HCT116 (cell line): ENCODE measurements at regions not wholly inside any gene's neighbourhood (a gene's known extent, or its start where the extent isn't known, plus 50 kb on each side); places are given as distances from the start of the nearest gene placed in this dataset.

Experiments used
- ATAC-seq: fragments of 200-7000 bp; cut with Tn5 transposase; 2 replicates; pipeline ENCODE4 v1.9.1; 2020; ENCODE audit warnings: mild to moderate bottlenecking, moderate library complexity
- BruUV-seq: library from RNA; stranded (reverse); fragments of 400-500 nt; replicated peaks from 2 replicates; lab custom pipeline; 2021; lab: Mats Ljungman, UMichigan
- CTCF ChIA-PET: fragments of 300-600 bp; sonication (Branson Sonifier 250); formaldehyde crosslinking; loops from one replicate; lab custom pipeline; 2021; ENCODE audit warnings: antibody characterized with exemption; lab: Charles Lee
- POLR2A ChIA-PET: fragments of 300-600, 350-600 bp; sonication (Branson Sonifier 250); formaldehyde crosslinking; loops from one replicate; lab custom pipeline; 2021; ENCODE audit warnings: antibody characterized with exemption; lab: Charles Lee
- RAD21 ChIA-PET, 2 experiments: fragments of 300-600 bp; sonication (Branson Sonifier 250); formaldehyde crosslinking; loops; one replicate each; lab custom pipeline; 2023; ENCODE audit warnings: low total read pairs in 2 of 2; ENCODE audit not compliant: uncharacterized antibody in 2 of 2, unreplicated experiment in 2 of 2, low non-redundant PET in 1 of 2; lab: Charles Lee
- DNase-seq: peaks from one replicate; pipeline ENCODE4 v3.0.0-alpha.2; 2010; ENCODE audit warnings: low read depth, low spot score
- H2AFZ ChIP-seq: fragments of 200-600 bp; shearing (Covaris generic), sonication (generic); 2 replicates; pipeline ENCODE4 v1.6.1; 2017; ENCODE audit warnings: low read depth, mixed run types, mixed read lengths, antibody characterized with exemption, low read length; ENCODE audit not compliant: poor library complexity, severe bottlenecking
- H3K27ac ChIP-seq: 2 replicates; pipeline ENCODE4 v1.5.1; 2012; ENCODE audit warnings: low read depth, low read length
- H3K27me3 ChIP-seq: fragments of 200-600 bp; sonication (generic); 2 replicates; pipeline ENCODE4 v1.6.1; 2016; ENCODE audit warnings: mixed run types, low read length, mixed read lengths; ENCODE audit not compliant: insufficient read depth
- H3K36me3 ChIP-seq, 2 experiments: fragments of 200-500 bp in 1 of 2; fragments of 200-600 bp in 1 of 2; sonication (Bioruptor generic) in 1 of 2; sonication (generic) in 1 of 2; 2 replicates each; pipeline versions ENCODE4 v1.5.1 to v1.6.1; 2014 to 2016; ENCODE audit warnings: low read length in 2 of 2, inconsistent platforms in 1 of 2, mixed read lengths in 1 of 2, mixed run types in 1 of 2; ENCODE audit not compliant: insufficient read depth in 2 of 2, control insufficient read depth in 1 of 2
- H3K4me1 ChIP-seq, 2 experiments: fragments of 200-600 bp in 1 of 2; sonication (generic) in 1 of 2; 2 replicates each; pipeline versions ENCODE4 v1.5.1 to v1.6.1; 2012 to 2017; ENCODE audit warnings: low read length in 2 of 2, inconsistent platforms in 1 of 2, mild to moderate bottlenecking in 1 of 2, mixed read lengths in 1 of 2, mixed run types in 1 of 2, moderate library complexity in 1 of 2; ENCODE audit not compliant: insufficient read depth in 2 of 2, control insufficient read depth in 1 of 2
- H3K4me2 ChIP-seq: fragments of 200-600 bp; sonication (generic); 2 replicates; pipeline ENCODE4 v1.6.1; 2017; ENCODE audit warnings: mixed run types, low read length, mixed read lengths
- H3K4me3 ChIP-seq, 2 experiments: fragments of 200-600 bp in 1 of 2; sonication (generic) in 1 of 2; replicated peaks in 1 of 2; 2 replicates each; pipeline ENCODE4 v1.5.1; 2011 to 2016; ENCODE audit warnings: low read length in 2 of 2, control low read depth in 1 of 2, low read depth in 1 of 2, mild to moderate bottlenecking in 1 of 2, mixed read lengths in 1 of 2, mixed run types in 1 of 2
- H3K79me2 ChIP-seq: fragments of 200-600 bp; sonication (generic); 2 replicates; pipeline ENCODE4 v1.6.1; 2017; ENCODE audit warnings: mild to moderate bottlenecking, mixed run types, low read length, moderate library complexity, mixed read lengths; ENCODE audit not compliant: insufficient read depth
- H3K9ac ChIP-seq: fragments of 200-600 bp; sonication (generic); 2 replicates; pipeline ENCODE4 v1.6.1; 2016; ENCODE audit warnings: low read length, mixed read lengths
- H3K9me2 ChIP-seq: fragments of 200-600 bp; sonication (generic), shearing (Covaris generic); 2 replicates; pipeline ENCODE4 v1.6.1; 2017; ENCODE audit warnings: mixed run types, mild to moderate bottlenecking, moderate library complexity; ENCODE audit not compliant: insufficient read depth
- H3K9me3 ChIP-seq, 2 experiments: fragments of 200-500 bp in 1 of 2; fragments of 200-600 bp in 1 of 2; sonication (Bioruptor generic) in 1 of 2; sonication (generic) in 1 of 2; 2 replicates each; pipeline ENCODE4 v1.6.1; 2014 to 2017; ENCODE audit warnings: low read length in 2 of 2, mixed read lengths in 2 of 2, inconsistent platforms in 1 of 2, low read depth in 1 of 2, mild to moderate bottlenecking in 1 of 2, mixed run types in 1 of 2, moderate library complexity in 1 of 2; ENCODE audit not compliant: control insufficient read depth in 1 of 2, insufficient read depth in 1 of 2
- H4K20me1 ChIP-seq: fragments of 200-600 bp; sonication (generic), shearing (Covaris generic); 2 replicates; pipeline ENCODE4 v1.6.1; 2017; ENCODE audit warnings: mixed run types, mild to moderate bottlenecking, moderate library complexity; ENCODE audit not compliant: insufficient read depth
- ATF3 ChIP-seq: IDR thresholded peaks from 2 replicates; pipeline ENCODE4 v1.6.1; 2012
- CBX3 ChIP-seq: IDR thresholded peaks from 2 replicates; pipeline ENCODE4 v1.6.1; 2012; ENCODE audit warnings: low read depth
- CEBPB ChIP-seq: IDR thresholded peaks from 2 replicates; pipeline ENCODE4 v1.6.1; 2012; ENCODE audit warnings: low read depth
- EGR1 ChIP-seq: IDR thresholded peaks from 2 replicates; pipeline ENCODE4 v1.6.1; 2012; ENCODE audit warnings: low read depth
- ELF1 ChIP-seq: IDR thresholded peaks from 2 replicates; pipeline ENCODE4 v1.6.1; 2012; ENCODE audit warnings: low read depth, borderline replicate concordance
- EZH2 ChIP-seq: fragments of 200-600 bp; sonication (generic); IDR thresholded peaks from 2 replicates; pipeline ENCODE4 v1.6.1; 2017; ENCODE audit warnings: antibody characterized with exemption, mixed run types
- EZH2phosphoT487 ChIP-seq: fragments of 200-600 bp; IDR thresholded peaks from 2 replicates; pipeline ENCODE4 v1.6.1; 2018; ENCODE audit warnings: antibody characterized with exemption, borderline replicate concordance
- JUND ChIP-seq: IDR thresholded peaks from 2 replicates; pipeline ENCODE4 v1.6.1; 2012
- POLR2A ChIP-seq: IDR thresholded peaks from 2 replicates; pipeline ENCODE4 v1.7.0; 2011; ENCODE audit warnings: borderline replicate concordance; ENCODE audit not compliant: insufficient read depth, insufficient read length; ENCODE audit errors: extremely low read depth
- RAD21 ChIP-seq: IDR thresholded peaks from 2 replicates; pipeline ENCODE4 v1.6.1; 2012; ENCODE audit warnings: low read depth, mild to moderate bottlenecking
- REST ChIP-seq: IDR thresholded peaks from 2 replicates; pipeline ENCODE4 v1.6.1; 2012; ENCODE audit warnings: low read depth
- SIN3A ChIP-seq: IDR thresholded peaks from 2 replicates; pipeline ENCODE4 v1.6.1; 2012; ENCODE audit warnings: low read depth
- SP1 ChIP-seq: IDR thresholded peaks from 2 replicates; pipeline ENCODE4 v1.6.1; 2012; ENCODE audit warnings: low read depth
- SRF ChIP-seq: IDR thresholded peaks from 2 replicates; pipeline ENCODE4 v1.6.1; 2012; ENCODE audit warnings: low read depth
- TCF7L2 ChIP-seq: IDR thresholded peaks from 2 replicates; pipeline ENCODE4 v1.7.0; 2011; ENCODE audit warnings: borderline replicate concordance, inconsistent platforms; ENCODE audit not compliant: insufficient read depth, insufficient read length; ENCODE audit errors: extremely low read depth
- YY1 ChIP-seq: IDR thresholded peaks from 2 replicates; pipeline ENCODE4 v1.6.1; 2011; ENCODE audit warnings: low read length, low read depth, moderate library complexity, mild to moderate bottlenecking; ENCODE audit not compliant: insufficient replicate concordance; ENCODE audit errors: extremely low read depth
- ZNF274 ChIP-seq: fragments of 200-500 bp; sonication (Bioruptor generic); IDR thresholded peaks from 2 replicates; pipeline ENCODE4 v1.6.1; 2014; ENCODE audit warnings: mild to moderate bottlenecking, low read depth, low read length, inconsistent platforms
- intact Hi-C: fragments of 100-400 bp; cut with micrococcal nuclease; formaldehyde crosslinking; loops from 2 replicates; pipeline ENCODE4 v1.10.0; 2022
- TF ChIP-seq, protein P1 (sequence below): IDR thresholded peaks from 2 replicates; pipeline ENCODE4 v1.6.1; 2012
- TF ChIP-seq, protein P2 (sequence below), 3 experiments: fragments of 200-600 bp in 1 of 3; sonication (generic) in 1 of 3; IDR thresholded peaks in 2 of 3; conservative IDR thresholded peaks in 1 of 3; 2 replicates each; pipeline ENCODE4 v1.5.1; 2012 to 2017; ENCODE audit warnings: low read depth in 2 of 3, low read length in 2 of 3, antibody characterized with exemption in 1 of 3, borderline replicate concordance in 1 of 3, control low read depth in 1 of 3, mild to moderate bottlenecking in 1 of 3, mixed read lengths in 1 of 3, mixed run types in 1 of 3, moderate library complexity in 1 of 3; ENCODE audit not compliant: insufficient read depth in 1 of 3
- TF ChIP-seq, protein P3 (sequence below): IDR thresholded peaks from 2 replicates; pipeline ENCODE4 v1.6.1; 2011; ENCODE audit warnings: mild to moderate bottlenecking, low read length, moderate library complexity; ENCODE audit not compliant: insufficient replicate concordance; ENCODE audit errors: extremely low read depth

- Histone ChIP-seq H3K4me1 (no peaks in the 10 kb centered on the region), H3K9ac (no peak overlapping the region), H4K20me1 (no peaks in the 10 kb centered on the region), H2AFZ (no peak overlapping the region), H3K4me3 (no peak overlapping the region), H3K9me2 (no peaks in the 10 kb centered on the region), H3K79me2 (no peaks in the 10 kb centered on the region), H3K4me2 (no peak overlapping the region), H3K27me3 (no peaks in the 10 kb centered on the region), H3K9me3 (peaks cover 15 to 30% of the 10 kb centered on the region in 2 experiments; a peak in 2 of 4 replicates), H3K27ac (no peak overlapping the region), H3K36me3 (no peaks in the 10 kb centered on the region)
- intact Hi-C loops, result no loop called here
- no TSS peak for BruUV-seq
- ChIA-PET CTCF (no interaction called here), RAD21 (no interaction called here), POLR2A (no interaction called here)
- ATAC-seq, result no peak
- DNase-seq, result no peak
- TF ChIP-seq EZH2phosphoT487 (no peak), SIN3A (no peak), RAD21 (no peak), SP1 (no peak), SRF (no peak), CBX3 (no peak), ELF1 (no peak), JUND (no peak), TCF7L2 (no peak), REST (no peak), YY1 (no peak), POLR2A (no peak), EGR1 (no peak), ATF3 (no peak), ZNF274 (no peak), CEBPB (no peak), EZH2 (no peak)
- TF ChIP-seq, protein P1, sequence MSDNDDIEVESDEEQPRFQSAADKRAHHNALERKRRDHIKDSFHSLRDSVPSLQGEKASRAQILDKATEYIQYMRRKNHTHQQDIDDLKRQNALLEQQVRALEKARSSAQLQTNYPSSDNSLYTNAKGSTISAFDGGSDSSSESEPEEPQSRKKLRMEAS, result no peak
- TF ChIP-seq, protein P2, sequence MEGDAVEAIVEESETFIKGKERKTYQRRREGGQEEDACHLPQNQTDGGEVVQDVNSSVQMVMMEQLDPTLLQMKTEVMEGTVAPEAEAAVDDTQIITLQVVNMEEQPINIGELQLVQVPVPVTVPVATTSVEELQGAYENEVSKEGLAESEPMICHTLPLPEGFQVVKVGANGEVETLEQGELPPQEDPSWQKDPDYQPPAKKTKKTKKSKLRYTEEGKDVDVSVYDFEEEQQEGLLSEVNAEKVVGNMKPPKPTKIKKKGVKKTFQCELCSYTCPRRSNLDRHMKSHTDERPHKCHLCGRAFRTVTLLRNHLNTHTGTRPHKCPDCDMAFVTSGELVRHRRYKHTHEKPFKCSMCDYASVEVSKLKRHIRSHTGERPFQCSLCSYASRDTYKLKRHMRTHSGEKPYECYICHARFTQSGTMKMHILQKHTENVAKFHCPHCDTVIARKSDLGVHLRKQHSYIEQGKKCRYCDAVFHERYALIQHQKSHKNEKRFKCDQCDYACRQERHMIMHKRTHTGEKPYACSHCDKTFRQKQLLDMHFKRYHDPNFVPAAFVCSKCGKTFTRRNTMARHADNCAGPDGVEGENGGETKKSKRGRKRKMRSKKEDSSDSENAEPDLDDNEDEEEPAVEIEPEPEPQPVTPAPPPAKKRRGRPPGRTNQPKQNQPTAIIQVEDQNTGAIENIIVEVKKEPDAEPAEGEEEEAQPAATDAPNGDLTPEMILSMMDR (IDR thresholded peaks at IDR 0.05 in 2 of 3, conservative IDR thresholded peaks at IDR 0.05 in 1 of 3; ENCODE audit: borderline replicate concordance in 1 of 3, insufficient read depth in 1 of 3, low read depth in 2 of 3, low read length in 2 of 3), result no peak
- TF ChIP-seq, protein P3, sequence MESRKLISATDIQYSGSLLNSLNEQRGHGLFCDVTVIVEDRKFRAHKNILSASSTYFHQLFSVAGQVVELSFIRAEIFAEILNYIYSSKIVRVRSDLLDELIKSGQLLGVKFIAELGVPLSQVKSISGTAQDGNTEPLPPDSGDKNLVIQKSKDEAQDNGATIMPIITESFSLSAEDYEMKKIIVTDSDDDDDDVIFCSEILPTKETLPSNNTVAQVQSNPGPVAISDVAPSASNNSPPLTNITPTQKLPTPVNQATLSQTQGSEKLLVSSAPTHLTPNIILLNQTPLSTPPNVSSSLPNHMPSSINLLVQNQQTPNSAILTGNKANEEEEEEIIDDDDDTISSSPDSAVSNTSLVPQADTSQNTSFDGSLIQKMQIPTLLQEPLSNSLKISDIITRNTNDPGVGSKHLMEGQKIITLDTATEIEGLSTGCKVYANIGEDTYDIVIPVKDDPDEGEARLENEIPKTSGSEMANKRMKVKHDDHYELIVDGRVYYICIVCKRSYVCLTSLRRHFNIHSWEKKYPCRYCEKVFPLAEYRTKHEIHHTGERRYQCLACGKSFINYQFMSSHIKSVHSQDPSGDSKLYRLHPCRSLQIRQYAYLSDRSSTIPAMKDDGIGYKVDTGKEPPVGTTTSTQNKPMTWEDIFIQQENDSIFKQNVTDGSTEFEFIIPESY, result no peak
These were observed 777.1 kb downstream of the CDH18 start for GRCh38 chr5:19210886-19211285.
